HG03135 (cell line): ENCODE measurements at regions not wholly inside any gene's neighbourhood (a gene's known extent, or its start where the extent isn't known, plus 50 kb on each side); places are given as distances from the start of the nearest gene placed in this dataset.

Experiments used
- ATAC-seq: cut with Tn5 transposase; IDR thresholded peaks from one replicate; pipeline ENCODE4 v1.9.1; 2021; ENCODE audit warnings: mild to moderate bottlenecking, moderate library complexity; ENCODE audit not compliant: unreplicated experiment

GRCh38 chr12:92034858-92035401, 110.7 kb downstream of the BTG1 start:
- ATAC-seq, result peak; percentile 68

GRCh38 chr12:92034083-92034482, 111.6 kb downstream of the BTG1 start:
- ATAC-seq, result no peak

GRCh38 chr12:92032965-92033364, 112.7 kb downstream of the BTG1 start:
- no peak for ATAC-seq

- no peak for ATAC-seq
These were observed 113.5 kb downstream of the BTG1 start for GRCh38 chr12:92032101-92032500.

- ATAC-seq, result peak; percentile 71
These were observed 115.0 kb downstream of the BTG1 start for GRCh38 chr12:92030618-92031017.

GRCh38 chr12:92029902-92030586, 115.6 kb downstream of the BTG1 start:
- ATAC-seq, result no peak

- ATAC-seq, result no peak
These were observed 116.5 kb downstream of the BTG1 start for GRCh38 chr12:92029136-92029535.

- no peak for ATAC-seq
These were observed 117.3 kb downstream of the BTG1 start for GRCh38 chr12:92028441-92028709.

GRCh38 chr12:92027701-92028440, 117.8 kb downstream of the BTG1 start:
- ATAC-seq, result no peak

GRCh38 chr12:92027243-92027642, 118.4 kb downstream of the BTG1 start:
- no peak for ATAC-seq

- no peak for ATAC-seq
These were observed 120.0 kb downstream of the BTG1 start for GRCh38 chr12:92025462-92026207.

GRCh38 chr12:92022093-92022492, 123.6 kb downstream of the BTG1 start:
- ATAC-seq, result no peak

- no peak for ATAC-seq
These were observed 124.0 kb downstream of the BTG1 start for GRCh38 chr12:92021666-92022035.

- no peak for ATAC-seq
These were observed 124.5 kb downstream of the BTG1 start for GRCh38 chr12:92020983-92021665.

GRCh38 chr12:92019491-92020277, 126.0 kb downstream of the BTG1 start:
- no peak for ATAC-seq

GRCh38 chr12:92012691-92013090, 133.0 kb downstream of the BTG1 start:
- no peak for ATAC-seq

GRCh38 chr12:92010853-92011701, 134.6 kb downstream of the BTG1 start:
- ATAC-seq, result no peak

- ATAC-seq, result no peak
These were observed 135.3 kb downstream of the BTG1 start for GRCh38 chr12:92010368-92010767.

GRCh38 chr12:92008345-92008744, 137.3 kb downstream of the BTG1 start:
- ATAC-seq, result no peak

GRCh38 chr12:92007787-92008186, 137.9 kb downstream of the BTG1 start:
- no peak for ATAC-seq
